ENCODE measurements at regions not wholly inside any gene's neighbourhood (a gene's known extent, or its start where the extent isn't known, plus 50 kb on each side); places are given as distances from the start of the nearest gene placed in this dataset.
A peak's percentile ranks its signal among the peaks of the same experiment; 100 is the strongest.

GRCh38 chr2:155852156-155852555, 480.4 kb downstream of the NR4A2 start:
- WGBS (ENCODE audit: missing lambda C conversion rate): 0% methylated on average over 1 of the region's 1 CpG

GRCh38 chr2:155846259-155846658, 486.3 kb downstream of the NR4A2 start:
- no peak overlapping the region for H3K27ac ChIP-seq
- no peaks in the 10 kb centered on the region for H3K9me3 ChIP-seq
- FAIRE-seq (no peak), DNase-seq (ENCODE audit: low read depth in 1 of 2, low spot score in 1 of 2) (no peak), ATAC-seq (no peak)
- ChIA-PET CTCF (no interaction called here), POLR2A (no interaction called here)
- H3K4me1 ChIP-seq: no peaks in the 10 kb centered on the region
- no peak overlapping the region for H3K4me3 ChIP-seq
- H3K4me2 ChIP-seq: no peak overlapping the region
- TF ChIP-seq ELK1 (IDR thresholded peaks at IDR 0.05; ENCODE audit: low read depth, low read length): no peak

More at GRCh38 chr2:155852156-155852555, 480.4 kb downstream of the NR4A2 start:
- FAIRE-seq (no peak), ATAC-seq (no peak), DNase-seq (ENCODE audit: low read depth in 1 of 2, low spot score in 1 of 2) (no peak)
- CTCF ChIA-PET: no interaction called here
- H3K27ac ChIP-seq: no peak overlapping the region
- H3K4me1 ChIP-seq: no peaks in the 10 kb centered on the region
- H3K4me3 ChIP-seq: no peak overlapping the region
- POLR2A ChIA-PET: no interaction called here
- no peaks in the 10 kb centered on the region for H3K9me3 ChIP-seq
- no peak overlapping the region for H3K4me2 ChIP-seq
- TF ChIP-seq MAFK (IDR thresholded peaks at IDR 0.05; ENCODE audit: partially characterized antibody) (peak; percentile 57), EHF (CRISPR knock-in tag; IDR thresholded peaks at IDR 0.05) (no peak)

- Histone ChIP-seq H3K27ac (no peak overlapping the region), H3K9me3 (no peaks in the 10 kb centered on the region), H3K4me1 (no peaks in the 10 kb centered on the region), H3K4me3 (no peak overlapping the region), H3K4me2 (no peak overlapping the region)
- TF ChIP-seq EP300 (IDR thresholded peaks at IDR 0.05): no peak
- no peak for TF ChIP-seq SMC3 (IDR thresholded peaks at IDR 0.05)
- no peak for TF ChIP-seq RNF2 (IDR thresholded peaks at IDR 0.05; ENCODE audit: borderline replicate concordance, low read depth)
- TF ChIP-seq HOXB5 (CRISPR knock-in tag; IDR thresholded peaks at IDR 0.05): no peak
- no peak for TF ChIP-seq RAD21 (conservative IDR thresholded peaks at IDR 0.05 in 1 of 2, IDR thresholded peaks at IDR 0.05 in 1 of 2)
- TF ChIP-seq E2F6 (IDR thresholded peaks at IDR 0.05; ENCODE audit: borderline replicate concordance, low read depth): no peak
- TF ChIP-seq NR3C1 (IDR thresholded peaks at IDR 0.05): no peak
- FAIRE-seq: no peak
- POLR2A ChIA-PET: no interaction called here
- CTCF ChIA-PET: no interaction called here
- WGBS (ENCODE audit: missing lambda C conversion rate): 52% methylated on average over 2 of the region's 2 CpGs
- DNase-seq (ENCODE audit: low read depth in 1 of 2, low spot score in 1 of 2): no peak
- ATAC-seq: no peak
These were observed 488.1 kb downstream of the NR4A2 start for GRCh38 chr2:155844461-155844860.

DNA sequence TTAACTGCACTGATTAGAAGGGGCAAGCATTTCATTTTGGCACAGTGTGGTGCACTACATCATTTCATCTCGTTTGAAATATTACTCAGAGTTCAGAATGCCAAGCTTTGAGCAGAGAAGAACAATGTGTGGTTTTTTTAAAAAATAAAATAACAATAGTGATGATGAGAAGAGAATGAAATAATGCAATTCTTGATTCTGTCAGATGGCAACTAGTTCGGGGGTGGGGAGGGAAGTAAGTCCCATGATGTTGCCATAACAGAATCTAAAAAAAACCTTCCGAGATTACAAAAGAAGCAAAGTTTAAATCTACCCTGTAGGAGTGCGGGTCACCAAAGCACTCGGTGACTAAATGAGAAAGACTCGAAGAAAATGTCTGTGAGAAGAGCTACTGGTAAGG, 490.4 kb downstream of the NR4A2 start:
- H3K4me2 ChIP-seq: no peak overlapping the region
- POLR2A ChIA-PET: no interaction called here
- ATAC-seq: no peak

More for the DNA sequence above, 490.4 kb downstream of the NR4A2 start:
- TF ChIP-seq NPAS2 (CRISPR knock-in tag; IDR thresholded peaks at IDR 0.05; ENCODE audit: borderline replicate concordance) (no peak), CBX8 (IDR thresholded peaks at IDR 0.05) (no peak), FOSL2 (IDR thresholded peaks at IDR 0.05) (no peak), FOSL2 (CRISPR knock-in tag; IDR thresholded peaks at IDR 0.05) (no peak), MAX (IDR thresholded peaks at IDR 0.05) (no peak), ZC3H11A (IDR thresholded peaks at IDR 0.05) (no peak), POLR2AphosphoS2 (conservative IDR thresholded peaks at IDR 0.05; ENCODE audit: low read length) (no peak), KDM1A (IDR thresholded peaks at IDR 0.05; ENCODE audit: low read depth) (no peak), POLR2A (IDR thresholded peaks at IDR 0.05; ENCODE audit: low read length) (no peak), CHD2 (IDR thresholded peaks at IDR 0.05; ENCODE audit: low read length, partially characterized antibody) (no peak), HEYL (CRISPR knock-in tag; IDR thresholded peaks at IDR 0.05) (no peak), CEBPB (IDR thresholded peaks at IDR 0.05) (no peak)
- TF ChIP-seq, protein P1, sequence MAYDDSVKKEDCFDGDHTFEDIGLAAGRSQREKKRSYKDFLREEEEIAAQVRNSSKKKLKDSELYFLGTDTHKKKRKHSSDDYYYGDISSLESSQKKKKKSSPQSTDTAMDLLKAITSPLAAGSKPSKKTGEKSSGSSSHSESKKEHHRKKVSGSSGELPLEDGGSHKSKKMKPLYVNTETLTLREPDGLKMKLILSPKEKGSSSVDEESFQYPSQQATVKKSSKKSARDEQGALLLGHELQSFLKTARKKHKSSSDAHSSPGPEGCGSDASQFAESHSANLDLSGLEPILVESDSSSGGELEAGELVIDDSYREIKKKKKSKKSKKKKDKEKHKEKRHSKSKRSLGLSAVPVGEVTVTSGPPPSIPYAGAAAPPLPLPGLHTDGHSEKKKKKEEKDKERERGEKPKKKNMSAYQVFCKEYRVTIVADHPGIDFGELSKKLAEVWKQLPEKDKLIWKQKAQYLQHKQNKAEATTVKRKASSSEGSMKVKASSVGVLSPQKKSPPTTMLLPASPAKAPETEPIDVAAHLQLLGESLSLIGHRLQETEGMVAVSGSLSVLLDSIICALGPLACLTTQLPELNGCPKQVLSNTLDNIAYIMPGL (CRISPR knock-in tag; IDR thresholded peaks at IDR 0.05; ENCODE audit: borderline replicate concordance): no peak
- H3K27ac ChIP-seq: no peak overlapping the region
- CTCF ChIA-PET: no interaction called here
- H3K4me1 ChIP-seq: no peaks in the 10 kb centered on the region
- no peak overlapping the region for H3K4me3 ChIP-seq
- WGBS (ENCODE audit: missing lambda C conversion rate): 16% methylated on average over 6 of the region's 6 CpGs
- no peak for FAIRE-seq
- no peak for DNase-seq (ENCODE audit: low read depth in 1 of 2, low spot score in 1 of 2)
- no peaks in the 10 kb centered on the region for H3K9me3 ChIP-seq

Measured in A549 (cell line).